ENCODE measurements at regions not wholly inside any gene's neighbourhood (a gene's known extent, or its start where the extent isn't known, plus 50 kb on each side); places are given as distances from the start of the nearest gene placed in this dataset.

- intact Hi-C loops (cut with DNase I), result no loop called here
These were observed 184.7 kb downstream of the CARTPT start for GRCh38 chr5:71903808-71904207.

DNA sequence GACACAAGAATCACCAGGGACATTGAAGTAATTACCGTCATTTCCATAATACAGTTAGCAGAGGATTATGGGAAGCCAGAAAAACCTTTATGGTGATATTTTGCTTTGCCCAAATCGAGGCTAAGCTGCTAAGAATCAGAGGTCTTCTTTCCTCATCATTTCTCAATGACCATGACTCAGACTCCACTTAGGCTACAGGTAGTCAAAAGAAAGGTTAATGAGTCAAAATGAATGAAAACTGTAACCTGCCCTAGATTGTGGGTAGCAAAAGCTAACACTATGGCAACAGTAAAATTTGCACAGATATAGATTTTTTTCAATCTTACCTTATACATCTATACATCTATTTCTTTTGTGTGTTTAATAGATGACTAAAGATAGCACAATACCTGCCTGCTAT lies 185.8 kb downstream of the CARTPT start:
- H3K27ac ChIP-seq, result no peak overlapping the region
- 95% methylated on average over 2 of the region's 2 CpGs for WGBS
- intact Hi-C loops (cut with DNase I), result no loop called here
- no peaks in the 10 kb centered on the region for H3K27me3 ChIP-seq (replicated peaks; ENCODE audit: insufficient read depth)
- no peaks in the 10 kb centered on the region for H3K9me3 ChIP-seq
- no peak for DNase-seq (ENCODE audit: low spot score)
- no peak for TF ChIP-seq POLR2AphosphoS5 (IDR thresholded peaks at IDR 0.05)
- TF ChIP-seq POLR2A (IDR thresholded peaks at IDR 0.05), result no peak
- TF ChIP-seq, protein P1, sequence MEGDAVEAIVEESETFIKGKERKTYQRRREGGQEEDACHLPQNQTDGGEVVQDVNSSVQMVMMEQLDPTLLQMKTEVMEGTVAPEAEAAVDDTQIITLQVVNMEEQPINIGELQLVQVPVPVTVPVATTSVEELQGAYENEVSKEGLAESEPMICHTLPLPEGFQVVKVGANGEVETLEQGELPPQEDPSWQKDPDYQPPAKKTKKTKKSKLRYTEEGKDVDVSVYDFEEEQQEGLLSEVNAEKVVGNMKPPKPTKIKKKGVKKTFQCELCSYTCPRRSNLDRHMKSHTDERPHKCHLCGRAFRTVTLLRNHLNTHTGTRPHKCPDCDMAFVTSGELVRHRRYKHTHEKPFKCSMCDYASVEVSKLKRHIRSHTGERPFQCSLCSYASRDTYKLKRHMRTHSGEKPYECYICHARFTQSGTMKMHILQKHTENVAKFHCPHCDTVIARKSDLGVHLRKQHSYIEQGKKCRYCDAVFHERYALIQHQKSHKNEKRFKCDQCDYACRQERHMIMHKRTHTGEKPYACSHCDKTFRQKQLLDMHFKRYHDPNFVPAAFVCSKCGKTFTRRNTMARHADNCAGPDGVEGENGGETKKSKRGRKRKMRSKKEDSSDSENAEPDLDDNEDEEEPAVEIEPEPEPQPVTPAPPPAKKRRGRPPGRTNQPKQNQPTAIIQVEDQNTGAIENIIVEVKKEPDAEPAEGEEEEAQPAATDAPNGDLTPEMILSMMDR (IDR thresholded peaks at IDR 0.05), result no peak
- H3K4me1 ChIP-seq (replicated peaks), result peaks cover 13% of the 10 kb centered on the region
- H3K36me3 ChIP-seq, result no peaks in the 10 kb centered on the region
- H3K4me3 ChIP-seq, result no peak overlapping the region

More at GRCh38 chr5:71903808-71904207, 184.7 kb downstream of the CARTPT start:
- H3K27ac ChIP-seq, result no peak overlapping the region
- WGBS, result 59% methylated on average over 2 of the region's 2 CpGs
- H3K4me3 ChIP-seq, result no peak overlapping the region
- H3K9me3 ChIP-seq, result no peaks in the 10 kb centered on the region
- DNase-seq (ENCODE audit: low spot score), result no peak
- no peaks in the 10 kb centered on the region for H3K27me3 ChIP-seq (replicated peaks; ENCODE audit: insufficient read depth)
- TF ChIP-seq, protein P1 (IDR thresholded peaks at IDR 0.05), result no peak
- no peak for TF ChIP-seq POLR2AphosphoS5 (IDR thresholded peaks at IDR 0.05)
- TF ChIP-seq POLR2A (IDR thresholded peaks at IDR 0.05), result no peak
- H3K36me3 ChIP-seq, result no peaks in the 10 kb centered on the region
- H3K4me1 ChIP-seq (replicated peaks), result peaks cover 13% of the 10 kb centered on the region

DNA sequence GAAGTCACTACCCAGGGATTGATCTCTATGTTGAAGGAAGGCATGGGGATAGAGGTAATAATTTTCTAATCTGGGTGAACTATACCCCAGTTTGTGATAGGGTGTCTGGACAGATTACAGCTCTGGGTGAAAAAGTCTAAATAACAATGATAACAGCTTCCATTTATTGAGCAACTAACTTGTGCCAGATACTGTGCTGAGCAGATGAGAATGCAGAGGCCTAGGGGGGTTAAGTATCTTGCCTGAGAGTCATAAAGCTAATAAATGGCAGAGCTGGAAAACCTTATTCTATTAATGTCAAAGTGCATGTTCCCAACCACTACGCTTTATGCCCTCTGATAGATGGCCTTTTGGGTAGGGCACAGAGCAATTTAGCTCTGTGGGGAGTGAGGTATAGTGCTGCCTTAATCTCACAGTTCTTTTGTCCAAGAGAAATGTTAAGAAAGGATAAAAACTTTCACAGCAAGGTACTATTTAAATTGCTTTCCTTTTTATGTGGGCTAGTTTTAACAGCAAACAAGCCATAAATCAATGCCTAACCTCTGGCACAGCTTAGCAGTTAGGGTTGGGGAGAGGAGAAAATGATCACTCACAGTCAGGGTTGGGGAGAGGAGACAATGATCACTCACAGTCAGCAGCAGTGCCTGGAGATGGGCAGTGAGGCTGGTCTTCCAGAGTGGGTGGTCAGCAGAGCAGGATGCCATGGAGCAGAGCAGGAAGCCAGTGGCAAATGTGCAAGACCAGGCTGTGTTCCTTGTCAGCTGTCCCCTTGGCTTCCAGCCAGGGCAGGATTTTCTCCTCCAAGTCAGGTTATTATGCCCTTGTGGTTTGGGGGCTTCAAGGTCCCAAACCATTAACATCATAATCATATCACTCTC lies 187.0 kb downstream of the CARTPT start:
- Histone ChIP-seq H3K9me3 (no peaks in the 10 kb centered on the region), H3K27me3 (replicated peaks; ENCODE audit: insufficient read depth) (no peaks in the 10 kb centered on the region), H3K4me1 (replicated peaks) (peaks cover 13% of the 10 kb centered on the region), H3K36me3 (no peaks in the 10 kb centered on the region), H3K27ac (no peak overlapping the region), H3K4me3 (no peak overlapping the region)
- WGBS, result 19% methylated on average over 1 of the region's 1 CpG
- TF ChIP-seq POLR2AphosphoS5 (IDR thresholded peaks at IDR 0.05) (peak; percentile 34), POLR2A (IDR thresholded peaks at IDR 0.05) (no peak)
- TF ChIP-seq, protein P1 (IDR thresholded peaks at IDR 0.05), result no peak
- intact Hi-C loops (cut with DNase I), result no loop called here
- peak; percentile 14 for DNase-seq (ENCODE audit: low spot score)

GRCh38 chr5:71907001-71907588 lies 188.0 kb downstream of the CARTPT start:
- no peaks in the 10 kb centered on the region for H3K9me3 ChIP-seq
- no peaks in the 10 kb centered on the region for H3K27me3 ChIP-seq (replicated peaks; ENCODE audit: insufficient read depth)
- H3K27ac ChIP-seq, result no peak overlapping the region
- no peak overlapping the region for H3K4me3 ChIP-seq
- H3K4me1 ChIP-seq (replicated peaks), result peaks cover 13% of the 10 kb centered on the region
- no peaks in the 10 kb centered on the region for H3K36me3 ChIP-seq
- WGBS, result 47% methylated on average over 3 of the region's 3 CpGs
- TF ChIP-seq POLR2A (IDR thresholded peaks at IDR 0.05) (no peak), POLR2AphosphoS5 (IDR thresholded peaks at IDR 0.05) (no peak)
- TF ChIP-seq, protein P1 (IDR thresholded peaks at IDR 0.05), result no peak
- intact Hi-C loops (cut with DNase I), result no loop called here
- DNase-seq (ENCODE audit: low spot score), result peak; percentile 25
